ENCODE measurements at regions not wholly inside any gene's neighbourhood (a gene's known extent, or its start where the extent isn't known, plus 50 kb on each side); places are given as distances from the start of the nearest gene placed in this dataset.

- TF ChIP-seq CTCF (IDR thresholded peaks at IDR 0.05) = no peak
- TF ChIP-seq POLR2A (IDR thresholded peaks at IDR 0.05) = no peak
These were observed 85.7 kb upstream of the NIPBL start for GRCh38 chr5:36790847-36791246.

All from esophagus squamous epithelium (tissue), 4 donors.